C4-2B (cell line): ENCODE measurements at regions not wholly inside any gene's neighbourhood (a gene's known extent, or its start where the extent isn't known, plus 50 kb on each side); places are given as distances from the start of the nearest gene placed in this dataset.

ENCODE experiments used
- ZFX ChIP-seq: fragments of 450-650 bp; IDR thresholded peaks from 2 replicates; pipeline ENCODE4 v1.6.1; 2017
- TF ChIP-seq, protein P1 (sequence below): fragments of 450-650 bp; conservative IDR thresholded peaks from 2 replicates; pipeline ENCODE4 v1.5.1; 2017; ENCODE audit warnings: mild to moderate bottlenecking

GRCh38 chr1:78274814-78275213 is 216.0 kb upstream of the PTGFR start:
- TF ChIP-seq, protein P1, sequence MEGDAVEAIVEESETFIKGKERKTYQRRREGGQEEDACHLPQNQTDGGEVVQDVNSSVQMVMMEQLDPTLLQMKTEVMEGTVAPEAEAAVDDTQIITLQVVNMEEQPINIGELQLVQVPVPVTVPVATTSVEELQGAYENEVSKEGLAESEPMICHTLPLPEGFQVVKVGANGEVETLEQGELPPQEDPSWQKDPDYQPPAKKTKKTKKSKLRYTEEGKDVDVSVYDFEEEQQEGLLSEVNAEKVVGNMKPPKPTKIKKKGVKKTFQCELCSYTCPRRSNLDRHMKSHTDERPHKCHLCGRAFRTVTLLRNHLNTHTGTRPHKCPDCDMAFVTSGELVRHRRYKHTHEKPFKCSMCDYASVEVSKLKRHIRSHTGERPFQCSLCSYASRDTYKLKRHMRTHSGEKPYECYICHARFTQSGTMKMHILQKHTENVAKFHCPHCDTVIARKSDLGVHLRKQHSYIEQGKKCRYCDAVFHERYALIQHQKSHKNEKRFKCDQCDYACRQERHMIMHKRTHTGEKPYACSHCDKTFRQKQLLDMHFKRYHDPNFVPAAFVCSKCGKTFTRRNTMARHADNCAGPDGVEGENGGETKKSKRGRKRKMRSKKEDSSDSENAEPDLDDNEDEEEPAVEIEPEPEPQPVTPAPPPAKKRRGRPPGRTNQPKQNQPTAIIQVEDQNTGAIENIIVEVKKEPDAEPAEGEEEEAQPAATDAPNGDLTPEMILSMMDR: no peak
- no peak for TF ChIP-seq ZFX
